ENCODE measurements at regions not wholly inside any gene's neighbourhood (a gene's known extent, or its start where the extent isn't known, plus 50 kb on each side); places are given as distances from the start of the nearest gene placed in this dataset.

DNA sequence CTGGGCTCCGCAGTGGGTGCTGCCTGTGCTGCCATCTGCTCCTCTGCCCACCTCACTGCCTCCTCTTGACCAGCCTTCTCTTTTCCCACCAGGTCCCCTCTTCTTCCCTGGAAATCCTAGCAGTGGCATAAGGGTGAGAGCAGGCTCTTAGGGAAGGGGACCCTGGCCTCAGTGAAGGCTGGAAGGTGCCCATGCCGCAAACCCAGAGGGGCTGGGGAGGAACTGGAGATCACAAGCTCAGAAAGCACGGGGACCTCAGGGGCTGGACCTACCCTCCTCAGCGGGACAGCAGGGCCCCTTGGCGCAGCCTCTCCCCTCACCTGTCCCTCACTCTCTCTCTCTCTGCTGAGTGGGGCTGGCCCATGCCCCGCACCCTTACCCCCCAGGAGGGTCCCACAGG is 144.4 kb upstream of the IRX2 start:
- H3K9me3 Mint-ChIP-seq, result peaks cover 11 to 43% (median 20%) of the 10 kb centered on the region in 7 donors
- intact Hi-C loops (cut with micrococcal nuclease), result no loop called here
- Histone ChIP-seq H3K9me3 (replicated peaks in 1 of 2; ENCODE audit: control insufficient read depth in 1 of 2, insufficient read depth in 1 of 2, low read length in 2 of 2) (peaks cover 16 to 78% of the 10 kb centered on the region in 2 donors), H2AFZ (ENCODE audit: insufficient read depth, low read depth, low read length, poor library complexity, severe bottlenecking) (no peak overlapping the region), H3K36me3 (replicated peaks in 1 of 2; ENCODE audit: control insufficient read depth in 1 of 2, insufficient read depth in 2 of 2, low read length in 2 of 2) (no peaks in the 10 kb centered on the region), H3K4me2 (replicated peaks; ENCODE audit: extremely low read depth, low read length, poor library complexity, severe bottlenecking) (no peak overlapping the region), H3K79me2 (ENCODE audit: insufficient read depth, low read length) (no peaks in the 10 kb centered on the region), H4K20me1 (ENCODE audit: insufficient read depth, low read length) (no peaks in the 10 kb centered on the region), H3K4me3 (replicated peaks in 1 of 3; ENCODE audit: low read depth in 2 of 3, low read length in 3 of 3) (no peak overlapping the region), H3K4me1 (ENCODE audit: control insufficient read depth in 1 of 2, insufficient read depth in 2 of 2, low read length in 2 of 2) (no peaks in the 10 kb centered on the region), H3K9ac (ENCODE audit: insufficient read depth, low read length, poor library complexity, severe bottlenecking) (no peak overlapping the region), H3K27ac (ENCODE audit: low read depth in 1 of 2, low read length in 2 of 2) (no peak overlapping the region), H3K27me3 (ENCODE audit: control insufficient read depth in 2 of 2, insufficient read depth in 2 of 2, low read length in 2 of 2) (no peaks in the 10 kb centered on the region)
- H3K4me1 Mint-ChIP-seq, result no peaks in the 10 kb centered on the region
- no peak for DNase-seq
- H3K27me3 Mint-ChIP-seq (ENCODE audit: low read depth in 3 of 3), result peaks cover 0 to 2% (median 0%) of the 10 kb centered on the region in 3 donors
- no peaks in the 10 kb centered on the region for H3K36me3 Mint-ChIP-seq
- WGBS (ENCODE audit: insufficient coverage), result no CpG with 5 or more reads among the region's 6 CpGs
- TF ChIP-seq, protein P1, sequence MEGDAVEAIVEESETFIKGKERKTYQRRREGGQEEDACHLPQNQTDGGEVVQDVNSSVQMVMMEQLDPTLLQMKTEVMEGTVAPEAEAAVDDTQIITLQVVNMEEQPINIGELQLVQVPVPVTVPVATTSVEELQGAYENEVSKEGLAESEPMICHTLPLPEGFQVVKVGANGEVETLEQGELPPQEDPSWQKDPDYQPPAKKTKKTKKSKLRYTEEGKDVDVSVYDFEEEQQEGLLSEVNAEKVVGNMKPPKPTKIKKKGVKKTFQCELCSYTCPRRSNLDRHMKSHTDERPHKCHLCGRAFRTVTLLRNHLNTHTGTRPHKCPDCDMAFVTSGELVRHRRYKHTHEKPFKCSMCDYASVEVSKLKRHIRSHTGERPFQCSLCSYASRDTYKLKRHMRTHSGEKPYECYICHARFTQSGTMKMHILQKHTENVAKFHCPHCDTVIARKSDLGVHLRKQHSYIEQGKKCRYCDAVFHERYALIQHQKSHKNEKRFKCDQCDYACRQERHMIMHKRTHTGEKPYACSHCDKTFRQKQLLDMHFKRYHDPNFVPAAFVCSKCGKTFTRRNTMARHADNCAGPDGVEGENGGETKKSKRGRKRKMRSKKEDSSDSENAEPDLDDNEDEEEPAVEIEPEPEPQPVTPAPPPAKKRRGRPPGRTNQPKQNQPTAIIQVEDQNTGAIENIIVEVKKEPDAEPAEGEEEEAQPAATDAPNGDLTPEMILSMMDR (IDR thresholded peaks at IDR 0.05), result no peak
- no peak overlapping the region for H3K4me3 Mint-ChIP-seq
- H3K27ac Mint-ChIP-seq, result no peak overlapping the region

DNA sequence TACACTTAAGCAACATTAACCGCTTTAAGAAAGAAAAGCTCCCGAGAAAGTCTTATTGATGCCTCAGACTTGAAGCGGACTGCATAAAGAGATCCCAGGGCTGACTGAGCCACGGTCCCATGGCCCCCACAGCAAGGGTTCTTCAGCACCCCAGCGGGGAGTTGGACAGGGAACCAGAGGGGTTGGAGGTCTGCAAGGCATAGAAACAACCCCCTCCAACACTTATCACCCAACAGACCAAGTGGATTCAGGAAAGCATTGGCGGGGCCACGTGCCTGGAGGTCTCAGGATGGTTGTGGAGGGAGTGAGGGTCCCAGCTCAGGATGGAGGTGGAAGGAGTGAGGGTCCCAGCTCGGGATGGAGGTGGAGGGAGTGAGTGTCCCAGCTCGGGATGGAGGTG is 143.7 kb upstream of the IRX2 start:
- Mint-ChIP-seq H3K27ac (no peak overlapping the region), H3K4me1 (no peaks in the 10 kb centered on the region), H3K4me3 (no peak overlapping the region), H3K27me3 (ENCODE audit: low read depth in 3 of 3) (peaks cover 0 to 2% (median 0%) of the 10 kb centered on the region in 3 donors), H3K9me3 (peaks cover 9 to 43% (median 20%) of the 10 kb centered on the region in 7 donors), H3K36me3 (no peaks in the 10 kb centered on the region)
- H3K27ac ChIP-seq (ENCODE audit: low read depth in 1 of 2, low read length in 2 of 2), result no peak overlapping the region
- TF ChIP-seq, protein P1 (IDR thresholded peaks at IDR 0.05), result no peak
- peaks cover 11 to 82% of the 10 kb centered on the region in 2 donors for H3K9me3 ChIP-seq (replicated peaks in 1 of 2; ENCODE audit: control insufficient read depth in 1 of 2, insufficient read depth in 1 of 2, low read length in 2 of 2)
- WGBS (ENCODE audit: insufficient coverage), result 76% methylated on average over 3 of the region's 9 CpGs
- H3K4me2 ChIP-seq (replicated peaks; ENCODE audit: extremely low read depth, low read length, poor library complexity, severe bottlenecking), result no peak overlapping the region
- H3K9ac ChIP-seq (ENCODE audit: insufficient read depth, low read length, poor library complexity, severe bottlenecking), result no peak overlapping the region
- H3K4me1 ChIP-seq (ENCODE audit: control insufficient read depth in 1 of 2, insufficient read depth in 2 of 2, low read length in 2 of 2), result no peaks in the 10 kb centered on the region
- no peak for DNase-seq
- intact Hi-C loops (cut with micrococcal nuclease), result no loop called here
- H3K79me2 ChIP-seq (ENCODE audit: insufficient read depth, low read length), result no peaks in the 10 kb centered on the region
- H3K4me3 ChIP-seq (replicated peaks in 1 of 3; ENCODE audit: low read depth in 2 of 3, low read length in 3 of 3), result no peak overlapping the region
- no peaks in the 10 kb centered on the region for H3K27me3 ChIP-seq (ENCODE audit: control insufficient read depth in 2 of 2, insufficient read depth in 2 of 2, low read length in 2 of 2)
- no peaks in the 10 kb centered on the region for H4K20me1 ChIP-seq (ENCODE audit: insufficient read depth, low read length)
- no peak overlapping the region for H2AFZ ChIP-seq (ENCODE audit: insufficient read depth, low read depth, low read length, poor library complexity, severe bottlenecking)
- no peaks in the 10 kb centered on the region for H3K36me3 ChIP-seq (replicated peaks in 1 of 2; ENCODE audit: control insufficient read depth in 1 of 2, insufficient read depth in 2 of 2, low read length in 2 of 2)
